Lower lobe of right lung (tissue), 2 donors: ENCODE measurements at regions not wholly inside any gene's neighbourhood (a gene's known extent, or its start where the extent isn't known, plus 50 kb on each side); places are given as distances from the start of the nearest gene placed in this dataset.

ENCODE experiments used
- ATAC-seq, 2 donors: fragments of 200-7000 bp; cut with Tn5 transposase; one replicate each; pipeline ENCODE4 v1.9.1; 2020 to 2022; ENCODE audit warnings: mild to moderate bottlenecking in 2 of 2, moderate library complexity in 2 of 2
- DNase-seq: peaks from one replicate; pipeline ENCODE4 v3.0.0-alpha.2; 2020
- H3K27ac ChIP-seq: fragments of 200-600 bp; one replicate; pipeline ENCODE4 v1.8.0; 2022
- H3K27me3 ChIP-seq: fragments of 200-600 bp; one replicate; pipeline ENCODE4 v1.8.0; 2022; ENCODE audit warnings: low read depth
- H3K36me3 ChIP-seq: fragments of 200-600 bp; one replicate; pipeline ENCODE4 v1.8.0; 2022; ENCODE audit warnings: mild to moderate bottlenecking
- H3K4me1 ChIP-seq: fragments of 200-600 bp; one replicate; pipeline ENCODE4 v1.8.0; 2022
- H3K4me3 ChIP-seq: fragments of 200-600 bp; one replicate; pipeline ENCODE4 v1.8.0; 2022; ENCODE audit warnings: mild to moderate bottlenecking
- H3K9me3 ChIP-seq: fragments of 200-600 bp; one replicate; pipeline ENCODE4 v1.8.0; 2022
- intact Hi-C: fragments of 100-400 bp; cut with DNase I; formaldehyde crosslinking; loops from one replicate; pipeline ENCODE4 v1.11.0; 2022
- TF ChIP-seq, protein P1 (sequence below): fragments of 200-600 bp; IDR thresholded peaks from one replicate; pipeline ENCODE4 v1.8.0; 2022; ENCODE audit warnings: antibody characterized with exemption, mild to moderate bottlenecking
- donor health status: DM: no; HTN: yes; CAD: no; lungs with severe emphysema.

DNA sequence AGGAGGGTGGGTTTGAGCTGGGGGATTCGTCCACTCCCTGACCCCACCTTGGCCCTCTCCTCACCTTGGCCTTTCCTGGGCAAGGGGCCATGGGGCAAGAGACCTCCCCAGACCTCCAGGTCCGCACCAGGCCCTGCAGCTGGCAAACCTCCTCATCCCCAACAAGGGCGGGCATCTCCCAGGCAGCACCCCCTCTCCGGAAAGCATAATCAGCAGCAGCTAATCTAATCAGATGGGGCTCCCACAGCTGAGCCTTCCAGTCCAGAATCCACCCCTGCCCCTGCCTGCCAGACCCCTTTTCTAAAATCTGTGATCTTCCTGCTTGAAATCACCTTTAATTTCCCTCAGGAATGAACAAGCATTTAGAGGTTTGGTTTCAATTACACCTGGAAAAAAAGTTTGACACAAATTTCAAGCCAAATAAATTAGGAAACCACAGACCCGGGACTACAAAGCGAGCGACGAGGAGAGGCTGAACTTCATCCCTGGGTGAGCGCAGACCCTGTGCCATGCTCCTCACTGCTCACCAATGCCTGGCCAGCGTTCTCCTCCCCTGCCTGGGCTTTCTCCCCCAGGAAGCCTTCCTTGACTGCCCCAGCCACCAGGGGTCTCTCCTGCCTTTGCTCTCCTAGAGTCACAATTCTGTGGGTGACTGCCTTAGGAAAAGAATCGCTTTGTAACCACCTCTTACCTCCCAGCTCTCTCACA lies 143.0 kb upstream of the MYCN start:
- H3K36me3 ChIP-seq = no peaks in the 10 kb centered on the region
- DNase-seq (no peak), ATAC-seq (no peak)
- intact Hi-C loops = no loop called here
- H3K27me3 ChIP-seq = peaks cover 3% of the 10 kb centered on the region
- H3K27ac ChIP-seq = no peak overlapping the region
- H3K9me3 ChIP-seq = no peaks in the 10 kb centered on the region
- no peaks in the 10 kb centered on the region for H3K4me1 ChIP-seq
- no peak overlapping the region for H3K4me3 ChIP-seq
- TF ChIP-seq, protein P1, sequence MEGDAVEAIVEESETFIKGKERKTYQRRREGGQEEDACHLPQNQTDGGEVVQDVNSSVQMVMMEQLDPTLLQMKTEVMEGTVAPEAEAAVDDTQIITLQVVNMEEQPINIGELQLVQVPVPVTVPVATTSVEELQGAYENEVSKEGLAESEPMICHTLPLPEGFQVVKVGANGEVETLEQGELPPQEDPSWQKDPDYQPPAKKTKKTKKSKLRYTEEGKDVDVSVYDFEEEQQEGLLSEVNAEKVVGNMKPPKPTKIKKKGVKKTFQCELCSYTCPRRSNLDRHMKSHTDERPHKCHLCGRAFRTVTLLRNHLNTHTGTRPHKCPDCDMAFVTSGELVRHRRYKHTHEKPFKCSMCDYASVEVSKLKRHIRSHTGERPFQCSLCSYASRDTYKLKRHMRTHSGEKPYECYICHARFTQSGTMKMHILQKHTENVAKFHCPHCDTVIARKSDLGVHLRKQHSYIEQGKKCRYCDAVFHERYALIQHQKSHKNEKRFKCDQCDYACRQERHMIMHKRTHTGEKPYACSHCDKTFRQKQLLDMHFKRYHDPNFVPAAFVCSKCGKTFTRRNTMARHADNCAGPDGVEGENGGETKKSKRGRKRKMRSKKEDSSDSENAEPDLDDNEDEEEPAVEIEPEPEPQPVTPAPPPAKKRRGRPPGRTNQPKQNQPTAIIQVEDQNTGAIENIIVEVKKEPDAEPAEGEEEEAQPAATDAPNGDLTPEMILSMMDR = no peak

DNA sequence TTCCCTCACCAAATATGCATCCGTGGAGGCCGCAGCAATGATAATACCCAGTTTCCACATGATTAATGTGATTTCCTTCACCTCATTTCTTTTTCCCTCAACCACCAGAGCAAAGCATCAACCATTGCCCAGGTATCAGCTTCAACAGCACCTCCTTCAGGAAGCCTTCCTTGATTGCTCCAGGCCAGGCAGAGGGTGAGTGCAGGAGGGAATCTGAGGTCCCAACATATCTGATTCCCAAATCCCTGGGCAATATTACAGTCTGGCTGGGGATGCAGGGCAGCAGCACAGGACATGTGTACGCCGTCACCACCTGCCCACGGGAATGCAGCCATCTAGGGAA lies 142.4 kb upstream of the MYCN start:
- ATAC-seq (no peak), DNase-seq (no peak)
- Histone ChIP-seq H3K27me3 (peaks cover 3% of the 10 kb centered on the region), H3K36me3 (no peaks in the 10 kb centered on the region), H3K4me3 (no peak overlapping the region), H3K4me1 (no peaks in the 10 kb centered on the region), H3K9me3 (no peaks in the 10 kb centered on the region), H3K27ac (no peak overlapping the region)
- intact Hi-C loops = no loop called here
- TF ChIP-seq, protein P1 = no peak

DNA sequence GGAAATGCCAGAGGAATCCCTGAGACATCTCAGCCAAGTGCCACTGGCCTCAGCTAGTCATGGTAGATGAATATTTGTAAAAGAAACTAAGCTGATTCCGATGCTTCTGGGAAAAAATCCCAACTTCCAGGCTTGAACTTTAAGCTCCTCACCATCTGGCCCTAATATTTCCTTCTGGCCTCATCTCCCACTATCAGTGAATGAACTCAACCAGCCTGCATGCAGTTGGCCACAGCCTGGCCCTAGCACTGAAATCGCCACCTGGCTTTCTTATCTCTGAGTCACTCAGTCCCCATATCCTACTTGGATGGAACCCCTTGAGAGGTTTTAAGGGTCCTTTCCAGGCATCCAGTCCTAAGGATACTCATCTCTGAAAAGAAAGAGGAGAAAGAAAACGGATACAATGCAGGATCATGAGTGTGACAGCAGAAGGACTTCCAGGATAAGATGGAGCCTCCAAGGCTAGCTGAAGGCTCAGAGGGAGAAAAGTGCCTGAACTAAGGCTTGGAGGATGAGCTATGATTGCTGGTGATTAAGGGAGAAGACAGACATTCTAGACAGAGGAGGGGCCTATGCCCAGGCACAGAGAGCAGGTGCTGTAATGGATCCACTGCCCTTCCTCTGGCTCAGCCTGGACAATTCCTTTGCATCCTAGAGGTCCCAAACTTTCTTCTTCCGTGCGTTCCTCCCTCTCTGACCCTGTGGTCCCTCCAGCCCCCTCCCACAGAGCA lies 141.5 kb upstream of the MYCN start:
- no peak for DNase-seq
- intact Hi-C loops = no loop called here
- Histone ChIP-seq H3K27ac (no peak overlapping the region), H3K27me3 (peaks cover under 1% of the 10 kb centered on the region), H3K36me3 (no peaks in the 10 kb centered on the region), H3K4me3 (no peak overlapping the region), H3K9me3 (no peaks in the 10 kb centered on the region), H3K4me1 (no peaks in the 10 kb centered on the region)
- ATAC-seq = no peak
- TF ChIP-seq, protein P1 = no peak

DNA sequence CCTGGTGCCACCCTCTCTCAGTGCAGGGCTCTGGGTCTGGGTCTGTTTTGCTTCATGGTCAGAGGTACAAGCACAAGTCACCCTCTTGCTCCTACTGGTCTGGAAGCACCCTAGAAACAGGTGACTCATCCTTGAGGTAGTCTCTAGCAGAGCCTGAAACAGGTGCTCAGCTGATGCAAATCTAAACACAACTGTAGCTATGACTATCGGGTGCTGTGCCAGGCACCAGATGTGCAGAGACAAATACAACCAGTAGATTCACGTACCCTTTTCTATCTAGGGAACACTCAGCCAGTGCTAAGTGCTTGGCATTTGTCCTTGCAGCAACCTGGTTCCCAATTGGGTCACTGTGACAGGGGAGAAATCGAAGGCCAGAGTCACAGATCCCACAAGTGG lies 140.9 kb upstream of the MYCN start:
- Histone ChIP-seq H3K9me3 (no peaks in the 10 kb centered on the region), H3K36me3 (no peaks in the 10 kb centered on the region), H3K27ac (no peak overlapping the region), H3K27me3 (no peaks in the 10 kb centered on the region), H3K4me1 (no peaks in the 10 kb centered on the region), H3K4me3 (no peak overlapping the region)
- intact Hi-C loops = no loop called here
- TF ChIP-seq, protein P1 = no peak
- DNase-seq (no peak), ATAC-seq (peak; percentile 9 to 45)

DNA sequence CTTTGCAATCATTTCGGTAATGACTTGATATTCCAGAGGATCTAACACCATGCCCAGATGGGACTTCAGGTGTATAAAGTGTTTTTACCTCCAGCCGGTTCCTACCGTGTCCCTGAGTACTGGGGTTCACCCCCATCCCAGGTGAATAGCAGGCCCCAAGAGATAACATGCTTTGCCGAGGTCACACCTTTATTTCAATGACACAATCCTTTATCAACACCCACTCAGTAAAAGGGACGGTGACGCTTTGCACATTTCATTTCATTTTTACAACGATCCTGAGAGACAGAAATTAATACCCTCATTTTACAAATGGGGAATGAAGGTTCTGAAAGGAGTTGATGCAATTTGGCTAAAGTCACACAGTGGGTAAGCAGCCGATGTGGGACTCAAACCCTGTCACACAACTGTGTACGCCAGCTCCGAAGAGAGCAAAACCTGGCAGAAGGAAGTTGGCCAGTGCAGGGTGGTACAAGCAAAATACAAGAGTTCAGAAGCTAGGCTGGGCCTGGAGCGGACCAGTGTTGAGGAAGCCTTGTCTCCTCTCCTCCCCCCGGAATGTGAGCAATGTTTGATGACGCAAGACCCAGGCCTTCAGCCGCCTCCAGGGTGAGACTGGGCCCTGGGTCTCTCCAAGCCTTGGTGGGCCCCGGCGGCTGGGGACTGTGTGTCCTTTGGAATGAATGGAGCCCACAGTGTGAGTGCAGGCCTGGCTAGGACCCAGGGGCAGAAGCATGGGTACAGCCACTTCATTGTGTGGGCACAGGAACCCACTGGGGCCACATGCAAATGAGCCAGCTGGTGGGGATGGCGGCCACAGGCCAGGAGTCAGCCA lies 139.6 kb upstream of the MYCN start:
- DNase-seq = no peak
- intact Hi-C loops = no loop called here

More for the DNA sequence above, 139.6 kb upstream of the MYCN start:
- Histone ChIP-seq H3K27me3 (no peaks in the 10 kb centered on the region), H3K4me3 (no peak overlapping the region), H3K4me1 (no peaks in the 10 kb centered on the region), H3K9me3 (no peaks in the 10 kb centered on the region), H3K27ac (no peak overlapping the region), H3K36me3 (no peaks in the 10 kb centered on the region)
- TF ChIP-seq, protein P1 = no peak
- peak; percentile 17 to 38 for ATAC-seq
